GM21723 (cell line): ENCODE measurements at regions not wholly inside any gene's neighbourhood (a gene's known extent, or its start where the extent isn't known, plus 50 kb on each side); places are given as distances from the start of the nearest gene placed in this dataset.

Source experiments
- ATAC-seq: cut with Tn5 transposase; IDR thresholded peaks from one replicate; pipeline ENCODE4 v1.9.1; 2021; ENCODE audit warnings: mild to moderate bottlenecking, moderate library complexity; ENCODE audit not compliant: unreplicated experiment

DNA sequence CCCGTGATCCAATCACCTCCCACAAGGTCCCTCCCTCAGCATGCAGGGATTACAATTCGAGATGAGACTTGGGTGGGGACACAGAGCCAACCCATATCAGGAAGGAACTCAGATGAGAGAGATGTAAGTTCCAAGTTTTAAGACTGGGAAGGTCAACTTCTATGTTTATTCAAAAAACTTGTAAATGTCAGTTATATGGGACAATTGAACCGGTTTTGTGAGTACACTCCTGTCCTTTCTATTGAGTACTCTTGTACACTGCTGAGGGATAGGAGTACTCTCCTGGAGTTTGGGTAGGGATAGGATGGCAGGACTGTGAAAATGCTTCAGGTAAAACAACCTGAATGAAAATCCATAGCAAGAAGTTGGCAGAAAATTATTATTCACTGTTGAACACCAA lies 239.1 kb downstream of the ZNF674 start:
- ATAC-seq, result no peak

DNA sequence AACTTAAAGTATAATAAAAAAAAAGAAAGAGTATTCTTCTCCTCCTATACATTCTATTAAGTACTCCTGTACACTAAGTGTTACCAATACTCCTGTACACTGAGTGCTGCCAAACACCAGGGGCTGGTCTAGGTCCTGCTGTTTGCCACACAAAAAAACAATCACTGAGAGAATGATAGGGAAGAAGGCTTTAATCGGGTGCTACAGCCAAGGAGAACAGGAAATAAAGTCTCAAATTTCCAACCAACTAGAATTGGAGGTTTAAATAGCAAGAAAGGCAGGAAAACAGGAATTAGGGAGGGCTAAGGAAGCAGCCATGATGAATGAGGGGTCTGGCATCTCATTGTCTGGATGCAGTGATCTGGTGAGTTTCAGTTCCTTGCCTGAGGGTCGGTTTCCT lies 239.8 kb downstream of the ZNF674 start:
- no peak for ATAC-seq

DNA sequence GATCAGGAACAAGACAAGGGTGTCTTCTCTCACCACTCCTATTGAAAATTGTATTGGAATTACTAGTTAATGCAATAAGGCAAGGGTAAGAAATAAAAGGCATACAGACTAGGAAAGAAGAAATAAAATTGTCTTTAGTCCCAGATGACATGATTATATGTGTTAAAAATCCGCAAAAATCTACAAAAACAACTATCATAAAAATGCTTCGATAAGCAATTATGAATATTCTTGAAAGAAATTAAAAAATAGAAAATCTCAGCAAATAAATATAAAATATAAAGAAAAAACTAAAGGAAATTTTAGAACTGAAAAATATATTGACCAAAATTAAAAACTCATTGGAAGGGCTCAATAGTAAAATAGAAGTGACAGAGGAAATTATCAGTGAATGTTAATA lies 243.3 kb downstream of the ZNF674 start:
- ATAC-seq, result no peak

DNA sequence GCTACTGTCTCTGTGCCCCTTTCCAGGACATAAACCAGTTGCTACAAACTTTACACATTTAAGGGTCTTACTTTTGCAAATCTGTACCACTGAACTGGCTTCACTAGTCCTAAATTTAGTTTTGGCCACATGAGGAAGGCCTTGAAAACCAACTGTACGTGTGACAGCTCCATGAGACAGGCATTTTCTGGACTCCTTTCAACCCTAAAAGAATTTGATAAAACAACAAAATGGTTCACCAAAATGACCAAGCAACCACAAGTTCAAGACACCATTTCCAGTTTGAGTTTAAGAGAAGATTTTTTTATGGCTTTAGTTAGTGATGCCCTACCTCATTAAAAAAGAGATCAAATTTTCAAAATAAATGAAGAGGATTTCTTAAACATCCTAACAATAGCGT lies 246.4 kb downstream of the ZNF674 start:
- no peak for ATAC-seq

DNA sequence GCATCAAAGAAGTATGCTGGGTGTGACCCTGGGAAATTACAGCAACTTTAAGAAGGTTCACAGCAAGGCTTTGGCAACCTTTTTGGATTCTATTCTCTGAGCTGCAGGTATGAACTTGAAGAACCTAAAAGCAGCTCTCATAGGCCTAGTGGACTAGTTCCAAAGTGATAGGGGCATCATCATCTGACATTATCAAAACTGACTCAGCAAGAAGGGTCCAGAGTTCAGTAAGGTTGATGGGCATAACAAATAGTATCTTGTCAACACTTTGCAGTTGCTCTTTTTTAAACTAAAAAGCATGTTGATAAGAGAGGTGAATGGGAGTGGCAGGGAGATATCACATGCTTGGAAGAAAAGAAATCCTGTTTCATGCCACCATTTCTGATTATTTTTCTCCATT lies 249.3 kb downstream of the ZNF674 start:
- ATAC-seq, result no peak

DNA sequence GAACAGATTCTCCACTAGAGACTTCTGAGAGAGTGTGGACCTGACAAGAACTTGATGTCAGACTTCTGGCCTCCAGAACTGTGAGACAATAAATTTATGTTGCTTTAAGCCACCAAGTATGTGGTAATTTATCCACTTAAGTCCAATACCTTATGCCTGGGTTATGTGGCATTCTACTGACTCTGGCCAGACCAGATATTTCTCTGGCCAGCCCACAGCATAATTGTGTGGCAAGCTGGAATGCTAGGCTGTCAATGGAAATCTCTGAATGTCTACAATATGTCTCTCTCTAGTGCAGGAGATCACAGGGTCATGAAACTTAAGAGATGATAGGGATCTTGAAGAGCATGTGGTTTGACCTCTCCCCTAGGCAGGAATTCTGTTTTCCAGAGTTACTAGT lies 251.0 kb downstream of the ZNF674 start:
- no peak for ATAC-seq

DNA sequence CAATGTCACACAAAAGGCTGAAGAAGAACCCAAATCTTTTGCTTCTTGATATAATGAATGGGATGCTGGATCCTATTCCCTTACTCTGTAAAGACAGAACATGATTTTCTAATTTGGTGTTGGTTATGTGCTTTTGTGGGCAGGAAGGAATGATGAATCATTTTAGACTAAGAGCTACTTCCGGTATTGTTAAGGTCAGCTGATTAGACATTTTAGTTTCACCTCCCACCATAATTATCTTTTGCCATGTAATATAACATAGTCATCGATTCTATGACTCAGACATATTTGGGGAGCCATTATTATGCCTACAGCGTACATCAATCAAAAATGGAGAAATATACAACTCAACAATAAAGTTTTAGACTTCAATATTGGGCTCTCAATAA lies 265.3 kb downstream of the ZNF674 start:
- no peak for ATAC-seq

DNA sequence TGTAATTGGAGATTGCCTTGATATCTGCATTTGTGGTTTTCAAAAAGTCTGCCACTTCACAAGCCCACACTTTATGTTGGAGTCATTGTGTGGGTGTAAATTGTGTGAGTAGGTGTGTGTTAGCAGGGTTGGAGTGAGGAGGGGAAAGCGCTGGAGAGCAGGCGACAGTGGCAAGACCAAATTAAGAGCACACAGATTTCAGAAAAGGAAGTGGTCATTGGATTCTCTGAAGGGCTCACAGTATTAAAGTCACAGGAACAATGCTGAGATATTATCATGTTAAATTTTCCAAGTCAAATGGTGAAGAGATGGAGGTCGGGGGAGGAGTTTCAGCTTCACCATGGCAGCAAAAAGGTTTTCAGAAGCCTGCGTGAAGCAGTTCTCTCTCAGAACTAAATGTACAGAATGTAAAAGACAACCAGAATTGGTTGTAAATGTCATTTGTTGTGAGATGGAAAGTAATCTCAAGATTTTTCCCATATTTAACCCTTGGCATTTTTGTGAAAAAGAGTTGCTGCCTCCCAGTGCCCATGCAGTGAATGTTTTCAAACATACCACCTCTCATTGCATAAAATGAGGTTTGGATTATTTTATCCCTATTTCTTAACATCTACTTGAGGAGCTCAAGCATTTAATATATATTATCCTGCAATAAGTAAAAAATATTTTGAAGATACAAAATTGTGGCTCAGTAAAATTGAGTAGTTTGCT lies 265.9 kb downstream of the ZNF674 start:
- ATAC-seq, result no peak

DNA sequence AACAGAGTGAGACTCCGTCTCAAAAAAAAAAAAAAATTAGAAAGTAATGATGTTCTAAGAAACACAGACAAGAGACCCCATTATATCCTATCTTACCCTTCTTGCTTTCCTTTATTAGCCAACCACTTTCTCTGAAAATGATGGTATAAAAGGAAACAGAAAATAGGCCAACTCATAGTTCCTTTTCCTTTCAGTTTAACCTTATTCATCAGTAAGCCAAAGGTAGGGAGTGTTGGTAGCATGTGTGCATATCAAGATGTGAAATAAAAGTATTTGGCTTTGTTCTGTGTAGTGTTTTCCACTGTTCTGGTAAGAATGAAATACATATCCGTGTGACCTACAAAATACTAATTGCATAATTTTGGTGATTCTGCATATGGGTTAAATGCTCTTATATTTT lies 266.6 kb downstream of the ZNF674 start:
- ATAC-seq, result no peak

DNA sequence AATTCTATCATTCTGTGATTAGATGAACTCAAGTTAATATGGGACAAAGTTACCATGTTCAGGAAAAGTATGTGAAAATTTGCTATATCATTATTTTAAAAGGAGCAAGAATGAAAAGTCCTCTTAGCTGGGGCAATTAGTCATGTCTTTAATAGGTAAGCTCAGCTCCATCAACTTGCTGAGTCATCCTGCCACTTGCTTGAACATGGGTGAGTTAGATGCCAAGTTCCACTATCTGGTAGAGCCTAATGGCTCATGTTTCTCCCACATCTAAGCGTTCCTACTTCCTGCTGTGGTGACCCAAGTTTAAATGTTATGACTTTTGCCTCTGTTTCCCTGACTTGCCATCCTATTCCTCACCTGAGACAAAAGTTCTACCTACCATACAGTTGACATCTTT lies 276.8 kb downstream of the ZNF674 start:
- ATAC-seq, result no peak

DNA sequence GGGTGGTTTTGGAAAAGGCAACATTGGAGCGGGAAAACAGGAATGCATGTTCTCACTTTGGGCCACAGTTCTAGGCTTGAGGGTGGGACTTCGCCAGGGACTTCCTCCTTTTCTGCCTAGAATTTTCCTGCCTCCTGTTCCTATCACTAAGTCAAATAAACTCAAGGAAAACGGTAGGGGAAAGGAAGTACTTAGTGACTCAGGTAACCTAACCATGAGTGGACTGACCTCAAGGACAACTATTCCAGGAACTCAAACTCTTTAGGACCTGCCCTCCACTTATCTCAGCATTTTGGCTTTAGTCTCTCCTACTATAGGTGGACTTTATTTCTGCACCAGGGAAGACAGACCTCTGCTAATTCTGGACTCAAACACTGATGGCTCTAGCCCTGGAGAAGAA lies 281.7 kb downstream of the ZNF674 start:
- no peak for ATAC-seq

DNA sequence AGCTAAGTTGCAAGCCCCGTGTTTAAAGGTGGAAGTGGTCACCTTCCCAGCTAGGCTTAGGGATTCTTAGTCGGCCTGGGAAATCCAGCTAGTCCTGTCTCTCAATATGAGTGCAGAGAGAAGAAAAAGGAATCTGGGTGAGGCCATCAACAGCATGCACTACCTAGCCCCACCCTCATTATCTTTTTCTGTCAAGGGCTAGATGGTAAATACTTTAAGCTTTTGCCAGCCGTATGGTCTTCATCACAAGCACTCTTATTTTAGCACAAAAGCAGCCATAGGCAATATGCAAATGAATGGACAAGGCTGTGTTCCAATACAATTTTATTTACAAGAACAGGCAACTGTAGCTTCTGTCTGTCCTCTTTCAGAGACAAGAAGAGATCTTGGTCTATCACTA lies 282.9 kb downstream of the ZNF674 start:
- no peak for ATAC-seq

DNA sequence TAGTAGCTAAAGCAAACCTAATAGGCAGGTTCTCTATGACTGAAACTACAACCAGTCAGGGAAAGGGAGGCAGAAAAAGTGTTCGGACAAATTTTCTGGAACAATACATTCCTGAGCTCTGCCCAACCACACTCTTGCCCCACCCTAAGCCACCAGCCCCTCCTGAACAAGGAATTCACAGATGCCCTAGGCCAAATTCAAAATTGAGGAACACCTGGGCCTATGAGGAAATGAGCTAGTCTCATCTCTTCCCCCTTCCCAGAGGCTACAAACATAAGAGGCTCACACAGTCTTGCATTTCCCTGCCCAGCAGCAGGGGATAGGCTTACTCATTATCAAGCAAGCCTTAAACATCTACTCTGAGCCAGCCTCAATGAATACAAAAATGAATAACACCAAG lies 284.7 kb downstream of the ZNF674 start:
- ATAC-seq, result no peak

DNA sequence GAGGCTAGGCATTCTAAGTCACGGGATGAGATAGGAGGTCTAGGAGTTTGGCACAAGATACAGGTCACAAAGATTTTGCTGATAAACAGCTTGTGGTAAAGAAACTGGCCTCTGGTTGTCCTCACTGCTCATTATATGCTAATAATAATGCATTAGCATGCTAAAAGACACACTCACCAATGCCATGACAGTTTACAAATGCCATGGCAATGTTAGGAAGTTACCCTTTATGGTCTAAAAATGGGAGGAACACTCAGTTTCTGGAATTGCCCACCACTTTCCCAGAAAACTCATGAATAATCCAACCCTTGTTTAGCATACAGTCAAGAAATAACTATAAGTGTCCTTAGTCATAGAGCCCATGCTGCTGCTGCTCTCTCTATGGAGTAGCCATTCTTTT lies 286.9 kb downstream of the ZNF674 start:
- no peak for ATAC-seq

DNA sequence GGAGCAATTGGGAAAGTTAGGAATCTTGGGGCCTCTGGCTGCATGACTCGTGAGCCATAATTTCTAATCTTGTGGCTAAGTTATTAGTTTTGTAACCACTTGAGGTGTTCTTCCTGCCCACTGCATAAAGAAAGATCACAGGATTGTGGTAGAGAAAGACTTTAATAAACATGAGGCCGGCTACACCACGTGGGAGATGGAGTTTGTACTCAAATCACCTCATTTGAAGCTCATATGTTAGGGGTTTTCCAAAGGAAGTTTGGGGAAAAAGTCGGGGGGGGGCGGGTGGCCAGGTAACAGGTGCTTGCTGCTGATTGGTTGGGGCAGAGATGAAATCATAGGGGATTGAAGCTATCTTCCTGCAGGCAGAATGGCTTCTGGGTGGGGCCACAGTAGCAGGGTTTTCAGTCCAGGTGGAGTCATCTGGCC lies 287.8 kb downstream of the ZNF674 start:
- ATAC-seq, result no peak

DNA sequence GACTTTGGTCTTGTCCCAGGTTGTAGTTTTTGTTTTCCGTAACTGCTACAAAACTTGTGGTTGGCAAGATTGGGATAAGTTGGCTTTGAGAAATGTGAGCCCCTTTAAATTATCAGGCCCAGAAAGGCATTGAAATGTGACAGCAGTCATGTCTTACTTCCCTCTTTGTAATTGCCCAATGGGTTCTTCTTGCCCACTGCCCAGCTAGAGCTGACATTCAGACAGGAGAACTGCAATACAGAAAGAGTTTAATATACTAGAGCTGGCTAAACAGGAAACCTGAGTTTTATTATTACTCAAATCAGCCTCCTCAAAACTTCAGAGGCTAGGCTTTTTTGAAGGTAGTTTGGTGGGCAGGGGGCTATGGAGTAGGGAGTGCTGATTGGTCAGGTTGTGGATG lies 288.3 kb downstream of the ZNF674 start:
- ATAC-seq, result no peak

DNA sequence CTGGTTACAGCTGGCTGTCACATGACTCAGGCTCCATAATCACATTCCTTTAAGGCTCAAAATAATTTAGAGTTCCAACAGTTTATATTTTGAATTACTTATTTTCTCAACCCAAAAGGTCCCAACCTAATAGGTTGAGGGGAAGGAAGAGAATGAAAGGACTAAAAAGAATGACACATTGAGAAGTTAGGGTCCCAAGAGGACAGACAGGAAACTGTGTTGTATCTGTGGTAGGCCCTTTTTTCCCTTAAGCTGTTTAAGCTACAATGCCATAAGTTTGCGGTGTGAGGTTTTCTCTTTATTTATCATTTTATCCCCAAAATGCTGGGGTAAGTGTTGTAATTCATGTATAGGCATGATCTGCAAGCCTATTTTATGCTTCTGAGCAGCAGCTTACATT lies 290.2 kb downstream of the ZNF674 start:
- no peak for ATAC-seq

DNA sequence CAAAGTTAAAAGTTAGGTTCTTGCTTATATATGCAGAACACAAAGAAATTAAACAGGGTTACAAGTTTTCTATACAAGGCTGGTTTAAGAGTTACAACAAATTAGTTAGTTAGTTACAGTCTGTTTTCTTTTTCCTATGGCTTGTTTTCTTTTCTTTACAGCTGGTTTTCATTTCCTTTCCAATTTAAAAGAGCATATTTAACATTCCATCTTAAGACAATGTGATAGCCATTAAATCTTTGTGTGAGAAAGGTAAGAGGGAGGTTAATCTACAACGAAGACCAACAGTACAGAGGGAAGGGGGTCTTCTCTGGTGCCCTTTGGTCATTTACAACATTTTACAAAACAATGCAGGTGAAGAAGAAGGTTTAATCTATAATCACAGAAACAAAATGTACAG lies 290.6 kb downstream of the ZNF674 start:
- no peak for ATAC-seq

DNA sequence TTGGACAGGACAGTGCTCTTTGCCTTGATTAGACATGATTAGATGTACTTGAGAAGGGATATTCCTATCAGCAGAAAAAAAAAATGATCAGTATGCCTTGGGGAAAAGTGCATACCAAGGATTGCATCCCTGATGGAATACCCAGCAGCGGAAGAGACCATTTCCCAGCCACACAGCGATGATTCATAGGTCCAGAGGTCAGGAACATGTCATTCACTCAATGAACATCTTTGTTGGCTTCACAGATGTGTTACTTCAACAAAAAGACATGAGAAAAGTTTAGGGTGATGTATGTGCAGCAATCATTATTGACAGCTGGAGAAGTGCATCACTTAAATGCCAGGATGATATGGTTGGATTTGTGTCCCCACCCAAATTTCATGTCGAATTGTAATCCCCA lies 293.5 kb downstream of the ZNF674 start:
- no peak for ATAC-seq

DNA sequence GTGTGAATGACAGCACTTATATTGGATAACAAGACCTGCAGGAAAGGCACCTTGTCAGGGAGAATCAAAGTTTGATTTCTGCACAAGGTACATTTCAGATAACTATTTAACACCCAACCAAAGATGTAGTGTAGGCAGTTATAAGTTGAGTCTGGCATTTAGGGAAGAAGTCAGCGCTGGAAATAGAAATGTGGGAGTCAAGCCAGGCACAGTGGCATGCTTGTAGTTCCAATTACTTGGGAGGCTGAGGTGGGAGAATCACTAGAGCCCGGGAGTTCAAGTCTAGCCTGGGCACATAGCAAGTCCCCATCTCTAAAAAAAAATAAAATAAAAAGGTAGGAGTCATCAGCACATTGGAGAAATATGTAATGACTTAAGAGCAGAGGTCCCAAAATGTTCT lies 295.1 kb downstream of the ZNF674 start:
- no peak for ATAC-seq

DNA sequence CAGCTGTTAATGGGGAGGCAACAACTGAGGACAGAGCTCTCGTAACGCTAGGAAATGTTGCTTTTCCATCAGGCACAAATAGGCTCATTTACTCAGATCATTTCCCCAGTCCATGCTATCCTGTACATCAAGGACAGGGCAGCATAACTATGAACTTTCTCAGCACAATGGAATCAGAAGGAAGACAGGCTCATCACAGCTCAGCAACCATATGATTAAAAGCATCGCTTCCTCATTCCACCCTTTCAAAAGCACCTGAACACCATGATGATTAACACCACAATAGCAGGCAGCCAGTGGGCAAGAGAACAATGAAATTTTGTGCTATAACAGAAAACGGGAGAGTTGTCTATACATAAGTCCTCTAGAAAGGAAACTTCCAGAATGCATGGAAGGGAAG lies 297.8 kb downstream of the ZNF674 start:
- no peak for ATAC-seq

DNA sequence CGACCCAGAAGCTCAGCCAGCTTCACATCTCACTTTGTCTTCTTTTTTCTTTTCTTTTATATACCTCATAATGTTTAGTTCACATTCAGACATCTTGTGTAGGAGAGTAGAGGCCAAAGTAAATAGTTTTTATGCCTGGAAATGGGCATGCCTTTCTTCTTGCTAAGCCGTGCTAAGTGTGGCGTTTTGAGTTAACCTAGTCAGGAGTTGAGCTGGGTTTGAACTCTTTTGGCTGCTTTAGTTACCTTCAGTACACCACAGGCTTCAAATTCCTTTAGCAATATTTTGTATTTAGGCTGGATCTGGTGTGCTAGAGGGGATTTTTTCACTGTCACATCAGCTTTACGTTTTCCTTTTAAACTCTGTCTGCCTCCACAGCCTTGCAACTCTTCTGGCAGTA lies 300.8 kb downstream of the ZNF674 start:
- ATAC-seq, result no peak

DNA sequence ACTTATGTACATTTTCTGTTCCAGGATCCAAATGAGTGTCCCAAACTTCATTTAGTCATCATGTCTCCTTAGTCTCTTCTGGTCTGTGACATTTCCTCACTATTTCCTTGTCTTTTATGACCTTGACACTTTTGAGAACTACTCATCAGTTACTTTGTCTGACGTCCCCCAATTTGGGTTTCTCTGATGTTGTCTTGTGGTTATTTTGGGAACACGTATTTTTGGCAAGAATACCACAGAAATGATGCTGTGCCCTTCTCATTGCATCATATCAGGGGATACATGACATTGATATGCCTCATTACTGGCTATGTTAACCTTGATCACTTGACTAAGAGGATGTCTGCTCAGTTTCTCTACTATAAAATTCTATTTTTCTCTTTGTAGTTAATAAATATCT lies 308.8 kb downstream of the ZNF674 start:
- ATAC-seq, result no peak

DNA sequence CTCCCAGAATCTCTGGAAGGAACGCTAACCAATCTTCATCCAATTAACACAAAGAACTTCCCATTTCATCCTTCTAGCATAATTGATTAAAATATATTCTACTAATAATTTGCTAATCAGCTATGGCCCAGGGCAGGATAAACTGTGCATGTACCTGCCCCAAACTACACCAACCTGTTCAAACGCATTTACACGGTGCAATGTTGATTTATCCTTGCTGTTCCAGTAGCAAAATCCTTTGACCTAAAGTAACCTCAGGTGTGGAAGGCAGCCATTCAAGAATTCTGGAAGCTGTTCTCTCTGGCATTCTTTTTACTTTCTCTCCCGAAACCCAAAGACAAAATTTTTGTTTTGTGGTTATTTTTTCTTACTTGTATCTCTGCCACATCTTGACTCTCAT lies 309.4 kb downstream of the ZNF674 start:
- no peak for ATAC-seq
